BLaER1 (cell line): ENCODE measurements at regions not wholly inside any gene's neighbourhood (a gene's known extent, or its start where the extent isn't known, plus 50 kb on each side); places are given as distances from the start of the nearest gene placed in this dataset.

ENCODE experiments used
- H3K27ac ChIP-seq: shearing (Covaris generic); formaldehyde crosslinking; 2 replicates; pipeline ENCODE4 v1.8.1; 2022
- H3K27me3 ChIP-seq: shearing (Covaris generic); formaldehyde crosslinking; 2 replicates; pipeline ENCODE4 v1.8.1; 2022
- H3K36me3 ChIP-seq: shearing (Covaris generic); formaldehyde crosslinking; 2 replicates; pipeline ENCODE4 v1.8.1; 2022
- H3K4me1 ChIP-seq: shearing (Covaris generic); formaldehyde crosslinking; 2 replicates; pipeline ENCODE4 v1.8.1; 2022
- H3K4me2 ChIP-seq: shearing (Covaris generic); formaldehyde crosslinking; 2 replicates; pipeline ENCODE4 v1.8.1; 2022
- H3K4me3 ChIP-seq: shearing (Covaris generic); formaldehyde crosslinking; 2 replicates; pipeline ENCODE4 v1.8.1; 2022
- H3K9ac ChIP-seq: shearing (Covaris generic); formaldehyde crosslinking; 2 replicates; pipeline ENCODE4 v1.8.1; 2022
- H3K9me3 ChIP-seq: shearing (Covaris generic); formaldehyde crosslinking; 2 replicates; pipeline ENCODE4 v1.8.1; 2022
- H4K20me1 ChIP-seq: shearing (Covaris generic); formaldehyde crosslinking; 2 replicates; pipeline ENCODE4 v1.8.1; 2022
- Cebpa-rat ChIP-seq: shearing (Covaris generic); IDR thresholded peaks from 2 replicates; pipeline ENCODE4 v1.8.1; 2022

DNA sequence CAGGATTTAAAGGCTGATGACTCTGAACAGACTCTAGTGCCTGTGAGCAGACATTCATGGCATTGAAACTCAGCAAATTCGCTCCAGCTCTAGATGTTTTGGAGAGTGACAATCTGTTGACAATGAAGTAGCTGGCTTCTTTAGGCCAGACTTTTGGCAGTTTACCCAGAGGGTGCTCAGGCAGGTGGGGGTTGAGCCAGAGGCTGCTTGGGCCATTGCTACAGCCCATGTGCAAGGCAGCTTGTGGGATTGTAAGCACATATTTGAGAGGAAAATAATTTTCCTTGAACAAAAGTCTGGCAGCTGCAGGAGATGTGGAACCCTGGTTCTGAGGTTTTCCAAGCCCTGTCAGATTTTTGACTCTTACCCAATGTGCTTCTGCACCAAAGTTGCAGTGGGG is 311.6 kb downstream of the CDC5L start:
- Histone ChIP-seq H3K4me1 (no peaks in the 10 kb centered on the region), H3K27me3 (no peaks in the 10 kb centered on the region)
- no peak for TF ChIP-seq Cebpa-rat

GRCh38 chr6:44699851-44700250 is 312.3 kb downstream of the CDC5L start:
- Histone ChIP-seq H3K9me3 (no peaks in the 10 kb centered on the region), H4K20me1 (no peaks in the 10 kb centered on the region), H3K4me1 (no peaks in the 10 kb centered on the region), H3K4me3 (no peak overlapping the region), H3K36me3 (no peaks in the 10 kb centered on the region), H3K27me3 (no peaks in the 10 kb centered on the region), H3K27ac (no peak overlapping the region), H3K4me2 (no peak overlapping the region), H3K9ac (no peak overlapping the region)
- no peak for TF ChIP-seq Cebpa-rat

More for the DNA sequence above, 311.6 kb downstream of the CDC5L start:
- no peak overlapping the region for H3K9ac ChIP-seq
- H3K27ac ChIP-seq: no peak overlapping the region
- H3K36me3 ChIP-seq: no peaks in the 10 kb centered on the region
- H3K4me3 ChIP-seq: no peak overlapping the region
- H3K4me2 ChIP-seq: no peak overlapping the region
- no peaks in the 10 kb centered on the region for H3K9me3 ChIP-seq
- no peaks in the 10 kb centered on the region for H4K20me1 ChIP-seq

GRCh38 chr6:44700422-44700821 is 312.9 kb downstream of the CDC5L start:
- Histone ChIP-seq H3K4me2 (no peak overlapping the region), H3K36me3 (no peaks in the 10 kb centered on the region), H4K20me1 (no peaks in the 10 kb centered on the region), H3K27ac (no peak overlapping the region), H3K9ac (no peak overlapping the region), H3K4me3 (no peak overlapping the region), H3K4me1 (no peaks in the 10 kb centered on the region), H3K9me3 (no peaks in the 10 kb centered on the region), H3K27me3 (no peaks in the 10 kb centered on the region)
- TF ChIP-seq Cebpa-rat: no peak

GRCh38 chr6:44701038-44701636 is 313.6 kb downstream of the CDC5L start:
- no peaks in the 10 kb centered on the region for H4K20me1 ChIP-seq
- no peak overlapping the region for H3K9ac ChIP-seq
- no peaks in the 10 kb centered on the region for H3K27me3 ChIP-seq
- no peaks in the 10 kb centered on the region for H3K4me1 ChIP-seq
- H3K4me3 ChIP-seq: no peak overlapping the region
- H3K4me2 ChIP-seq: no peak overlapping the region
- no peaks in the 10 kb centered on the region for H3K36me3 ChIP-seq
- no peak overlapping the region for H3K27ac ChIP-seq
- no peaks in the 10 kb centered on the region for H3K9me3 ChIP-seq
- no peak for TF ChIP-seq Cebpa-rat

DNA sequence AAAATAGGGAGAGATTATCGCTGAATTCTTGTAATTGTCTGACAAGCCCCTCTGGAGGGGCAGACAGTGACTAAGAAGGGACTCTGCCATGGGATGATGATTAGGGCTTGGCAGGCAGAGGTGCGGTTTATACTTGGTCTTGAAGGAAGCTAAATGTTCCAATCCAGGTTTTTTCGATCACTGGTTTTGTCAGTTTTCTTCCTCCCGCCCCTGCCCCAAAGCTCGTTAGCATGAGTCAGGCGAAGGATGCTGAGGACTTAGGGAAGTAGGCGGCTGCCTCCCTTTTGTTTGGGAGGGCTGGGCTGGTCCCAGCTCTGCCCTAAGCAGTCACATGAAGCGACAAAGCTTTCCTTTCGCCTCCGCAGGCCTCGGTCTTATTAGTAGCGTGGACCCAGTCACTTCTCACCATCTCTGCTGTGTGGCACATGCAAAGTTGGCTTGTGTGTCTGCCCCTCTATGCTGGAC is 314.2 kb downstream of the CDC5L start:
- no peak overlapping the region for H3K4me3 ChIP-seq
- no peaks in the 10 kb centered on the region for H3K9me3 ChIP-seq
- H3K4me2 ChIP-seq: no peak overlapping the region
- TF ChIP-seq Cebpa-rat: no peak
- H4K20me1 ChIP-seq: no peaks in the 10 kb centered on the region
- no peak overlapping the region for H3K9ac ChIP-seq
- H3K27me3 ChIP-seq: no peaks in the 10 kb centered on the region
- H3K4me1 ChIP-seq: no peaks in the 10 kb centered on the region
- H3K27ac ChIP-seq: no peak overlapping the region
- no peaks in the 10 kb centered on the region for H3K36me3 ChIP-seq

GRCh38 chr6:44702292-44702691 is 314.8 kb downstream of the CDC5L start:
- no peak for TF ChIP-seq Cebpa-rat
- Histone ChIP-seq H3K4me1 (no peaks in the 10 kb centered on the region), H4K20me1 (no peaks in the 10 kb centered on the region), H3K4me2 (no peak overlapping the region), H3K4me3 (no peak overlapping the region), H3K9me3 (no peaks in the 10 kb centered on the region), H3K36me3 (no peaks in the 10 kb centered on the region), H3K9ac (no peak overlapping the region), H3K27me3 (no peaks in the 10 kb centered on the region), H3K27ac (no peak overlapping the region)

DNA sequence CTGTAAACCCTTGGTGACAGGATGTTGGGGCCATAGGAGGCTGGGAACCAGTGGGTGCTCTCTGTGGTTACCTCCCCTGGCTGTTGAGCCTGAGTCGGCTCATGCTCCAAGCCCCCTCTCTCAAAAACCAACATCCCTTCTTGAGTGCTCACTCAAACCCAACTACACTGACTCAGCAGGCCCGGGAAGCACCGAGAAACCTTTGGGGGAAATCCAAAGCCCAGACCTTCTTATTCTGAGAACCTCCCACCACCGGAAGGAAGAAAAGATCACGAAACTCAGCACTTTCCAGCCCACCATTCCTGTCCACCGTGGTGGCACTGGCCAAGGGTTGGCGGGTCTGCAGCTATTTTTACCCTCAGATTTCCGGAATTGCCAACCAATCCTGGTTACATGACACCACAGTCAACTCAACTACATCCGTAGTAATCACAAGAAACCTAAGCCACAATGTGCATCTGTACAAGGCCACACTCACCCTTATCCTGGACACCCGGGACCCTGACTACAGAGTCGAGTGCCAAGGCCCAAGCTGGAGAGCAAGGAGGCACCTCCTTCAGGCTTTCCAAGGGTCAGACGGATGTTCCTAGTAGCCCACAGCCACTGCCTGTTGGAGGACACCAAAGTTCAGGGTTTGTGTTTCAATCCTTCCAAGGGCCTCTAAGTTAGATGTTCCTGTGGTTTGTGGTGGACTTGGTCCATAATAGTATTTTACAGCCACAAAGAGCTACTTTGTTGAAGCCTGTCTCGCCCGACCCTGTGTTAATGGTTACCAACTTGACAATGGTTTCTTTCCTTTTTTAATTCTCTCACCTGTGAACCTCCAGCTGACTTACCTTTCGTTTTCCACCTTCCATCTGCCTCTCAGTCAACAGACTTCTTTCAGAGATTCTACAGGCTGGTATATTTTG is 317.0 kb downstream of the CDC5L start:
- H4K20me1 ChIP-seq: no peaks in the 10 kb centered on the region
- H3K4me2 ChIP-seq: no peak overlapping the region
- no peak overlapping the region for H3K27ac ChIP-seq
- H3K36me3 ChIP-seq: no peaks in the 10 kb centered on the region
- H3K4me1 ChIP-seq: no peaks in the 10 kb centered on the region
- no peaks in the 10 kb centered on the region for H3K9me3 ChIP-seq
- no peak for TF ChIP-seq Cebpa-rat
- H3K4me3 ChIP-seq: no peak overlapping the region
- H3K9ac ChIP-seq: no peak overlapping the region
- H3K27me3 ChIP-seq: no peaks in the 10 kb centered on the region

DNA sequence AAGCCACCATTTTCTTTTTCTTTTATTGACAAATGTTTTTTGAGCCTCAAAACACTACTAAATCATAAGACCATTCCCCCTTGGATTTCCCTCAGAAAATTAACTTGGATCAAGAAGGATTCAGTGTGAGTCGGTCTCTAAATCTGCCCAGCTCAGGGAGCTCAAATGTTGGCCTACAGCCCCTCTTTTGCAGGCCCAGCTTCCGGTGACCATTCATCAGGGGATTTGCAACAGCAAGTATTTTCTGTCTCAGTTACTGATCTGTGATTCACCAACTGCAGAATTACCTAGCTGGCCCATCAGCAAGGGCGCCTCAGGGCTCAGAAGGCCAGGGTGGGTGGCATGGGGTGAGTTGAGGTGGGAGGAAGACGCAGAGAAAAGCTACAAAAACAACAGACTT is 318.1 kb downstream of the CDC5L start:
- H4K20me1 ChIP-seq: no peaks in the 10 kb centered on the region
- H3K4me3 ChIP-seq: no peak overlapping the region
- H3K27ac ChIP-seq: no peak overlapping the region
- TF ChIP-seq Cebpa-rat: no peak
- H3K4me2 ChIP-seq: no peak overlapping the region
- no peaks in the 10 kb centered on the region for H3K27me3 ChIP-seq
- no peaks in the 10 kb centered on the region for H3K36me3 ChIP-seq
- no peaks in the 10 kb centered on the region for H3K4me1 ChIP-seq
- no peak overlapping the region for H3K9ac ChIP-seq
- H3K9me3 ChIP-seq: no peaks in the 10 kb centered on the region

DNA sequence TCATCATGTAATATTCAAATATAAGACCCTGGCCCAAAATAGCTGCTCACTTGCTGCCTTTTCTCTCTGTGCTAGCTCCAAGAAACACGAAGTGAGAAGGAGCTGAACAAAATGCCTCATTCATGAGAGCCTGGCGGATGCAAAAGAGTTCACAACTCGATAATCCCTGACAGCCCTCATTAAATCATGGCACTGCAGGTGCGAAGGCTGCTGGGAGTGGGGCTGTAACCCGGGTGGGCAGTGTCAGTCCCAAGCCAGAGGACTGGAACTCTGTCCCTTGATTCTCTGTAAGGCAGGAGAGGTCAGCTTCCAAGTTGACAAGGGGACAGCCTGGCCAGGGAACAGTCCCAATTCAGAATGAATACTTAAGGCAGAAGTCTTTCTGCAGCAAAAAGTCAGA is 318.5 kb downstream of the CDC5L start:
- TF ChIP-seq Cebpa-rat: no peak
- Histone ChIP-seq H3K4me3 (no peak overlapping the region), H3K27ac (no peak overlapping the region), H3K4me2 (no peak overlapping the region), H3K9me3 (no peaks in the 10 kb centered on the region), H3K36me3 (no peaks in the 10 kb centered on the region), H3K4me1 (no peaks in the 10 kb centered on the region), H4K20me1 (no peaks in the 10 kb centered on the region), H3K9ac (no peak overlapping the region), H3K27me3 (no peaks in the 10 kb centered on the region)

- no peaks in the 10 kb centered on the region for H3K27me3 ChIP-seq
- no peak for TF ChIP-seq Cebpa-rat
- H3K27ac ChIP-seq: no peak overlapping the region
- no peaks in the 10 kb centered on the region for H3K36me3 ChIP-seq
- no peaks in the 10 kb centered on the region for H4K20me1 ChIP-seq
- H3K4me3 ChIP-seq: no peak overlapping the region
- no peaks in the 10 kb centered on the region for H3K9me3 ChIP-seq
- no peak overlapping the region for H3K4me2 ChIP-seq
- no peak overlapping the region for H3K9ac ChIP-seq
- no peaks in the 10 kb centered on the region for H3K4me1 ChIP-seq
Observed at GRCh38 chr6:44708208-44708607, 320.7 kb downstream of the CDC5L start.
